ENCODE measurements at regions not wholly inside any gene's neighbourhood (a gene's known extent, or its start where the extent isn't known, plus 50 kb on each side); places are given as distances from the start of the nearest gene placed in this dataset.

DNA sequence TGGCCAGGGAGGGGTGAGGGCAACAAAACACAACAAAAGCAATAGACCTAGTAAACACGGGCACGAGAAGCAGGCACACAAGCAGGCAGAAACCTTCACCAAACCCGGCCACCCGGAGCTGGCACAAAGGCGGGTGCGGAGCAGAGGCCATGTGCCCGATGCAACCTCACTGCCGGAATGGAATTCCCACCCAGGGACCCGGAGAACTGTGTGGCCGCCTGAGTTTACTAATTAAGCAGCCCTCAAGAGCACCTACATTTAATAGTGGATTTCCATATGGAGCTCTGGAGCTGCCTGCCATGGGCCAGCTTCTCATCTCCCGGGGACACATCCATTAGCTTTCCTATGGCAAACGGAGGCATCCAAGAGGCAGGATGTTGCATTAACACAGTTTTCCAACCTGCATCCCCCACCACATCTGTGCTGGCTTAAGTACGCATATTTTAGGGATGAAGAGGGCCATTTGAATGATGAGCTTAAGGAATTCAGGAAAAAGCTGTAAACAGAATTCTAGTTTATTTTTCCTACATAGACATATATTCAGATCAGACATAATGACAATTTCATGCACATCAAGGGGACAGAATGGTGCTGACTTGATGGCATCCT lies 104.5 kb upstream of the SMIM21 start:
- H3K36me3 ChIP-seq (replicated peaks; ENCODE audit: insufficient read depth, low read length), result no peaks in the 10 kb centered on the region
- H3K4me1 ChIP-seq (ENCODE audit: low read length), result no peaks in the 10 kb centered on the region
- no peak for DNase-seq
- H3K79me2 ChIP-seq (ENCODE audit: low read length), result no peaks in the 10 kb centered on the region
- H3K4me3 ChIP-seq (ENCODE audit: low read length), result no peak overlapping the region
- no peaks in the 10 kb centered on the region for H3K27me3 ChIP-seq (replicated peaks; ENCODE audit: insufficient read depth, low read length)
- H2AFZ ChIP-seq (ENCODE audit: low read length), result no peak overlapping the region
- no peaks in the 10 kb centered on the region for H4K20me1 ChIP-seq (ENCODE audit: insufficient read depth, low read length)
- no peak for TF ChIP-seq CTCF (IDR thresholded peaks at IDR 0.05; ENCODE audit: low read length)
- no peak for TF ChIP-seq EZH2 (optimal IDR thresholded peaks at IDR 0.05; ENCODE audit: low read depth, low read length)
- no peak for TF ChIP-seq EZH2phosphoT487 (IDR thresholded peaks at IDR 0.05; ENCODE audit: low read length)
- H3K9ac ChIP-seq (ENCODE audit: low read length), result no peak overlapping the region
- H3F3A ChIP-seq (ENCODE audit: insufficient read depth, low read length), result no peaks in the 10 kb centered on the region
- no peaks in the 10 kb centered on the region for H3K9me3 ChIP-seq (replicated peaks; ENCODE audit: insufficient read depth, low read length)
- no peaks in the 10 kb centered on the region for H3K9me2 ChIP-seq (replicated peaks; ENCODE audit: insufficient read depth, low read length)
- no peak overlapping the region for H3K27ac ChIP-seq (ENCODE audit: low read length)
- no peak overlapping the region for H3K4me2 ChIP-seq (ENCODE audit: low read depth, low read length)

DNA sequence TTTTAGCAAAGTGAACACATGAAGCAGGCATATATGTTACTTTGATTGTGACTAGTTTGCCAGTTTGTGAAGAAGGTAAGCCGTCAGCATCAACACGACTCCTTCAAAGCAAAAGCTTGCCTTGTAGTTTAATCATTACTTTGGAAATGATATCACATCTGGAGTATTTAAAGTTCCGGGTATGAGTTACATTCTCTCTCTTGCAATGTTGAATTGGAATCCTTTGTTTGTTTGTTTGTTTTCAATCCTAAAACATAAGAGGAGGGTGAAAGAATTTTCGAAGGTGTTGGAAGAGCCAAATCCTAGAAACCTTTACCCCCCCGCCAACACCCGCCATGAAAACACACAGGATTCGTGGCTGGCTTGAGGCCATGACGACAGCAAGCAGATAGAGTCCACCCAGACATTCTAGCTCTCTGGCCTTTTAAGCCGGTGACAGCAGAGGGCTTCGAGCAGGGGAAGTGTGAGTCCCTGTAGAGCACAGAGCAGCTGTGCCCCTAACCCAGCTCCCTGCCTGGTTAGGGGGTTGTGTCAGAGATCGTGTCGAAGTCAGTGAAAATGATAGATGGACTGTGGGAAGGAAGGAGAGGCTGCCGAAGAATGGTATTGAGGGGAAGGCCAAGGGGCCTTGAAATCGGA lies 103.8 kb upstream of the SMIM21 start:
- no peaks in the 10 kb centered on the region for H3F3A ChIP-seq (ENCODE audit: insufficient read depth, low read length)
- H3K27ac ChIP-seq (ENCODE audit: low read length), result no peak overlapping the region
- H3K4me1 ChIP-seq (ENCODE audit: low read length), result no peaks in the 10 kb centered on the region
- no peaks in the 10 kb centered on the region for H3K36me3 ChIP-seq (replicated peaks; ENCODE audit: insufficient read depth, low read length)
- H3K27me3 ChIP-seq (replicated peaks; ENCODE audit: insufficient read depth, low read length), result no peaks in the 10 kb centered on the region
- H3K4me2 ChIP-seq (ENCODE audit: low read depth, low read length), result no peak overlapping the region
- H4K20me1 ChIP-seq (ENCODE audit: insufficient read depth, low read length), result no peaks in the 10 kb centered on the region
- no peaks in the 10 kb centered on the region for H3K9me2 ChIP-seq (replicated peaks; ENCODE audit: insufficient read depth, low read length)
- no peaks in the 10 kb centered on the region for H3K9me3 ChIP-seq (replicated peaks; ENCODE audit: insufficient read depth, low read length)
- H2AFZ ChIP-seq (ENCODE audit: low read length), result no peak overlapping the region
- TF ChIP-seq EZH2phosphoT487 (IDR thresholded peaks at IDR 0.05; ENCODE audit: low read length) (no peak), CTCF (IDR thresholded peaks at IDR 0.05; ENCODE audit: low read length) (no peak), EZH2 (optimal IDR thresholded peaks at IDR 0.05; ENCODE audit: low read depth, low read length) (no peak)
- no peak overlapping the region for H3K4me3 ChIP-seq (ENCODE audit: low read length)
- no peak for DNase-seq
- no peaks in the 10 kb centered on the region for H3K79me2 ChIP-seq (ENCODE audit: low read length)
- H3K9ac ChIP-seq (ENCODE audit: low read length), result no peak overlapping the region

DNA sequence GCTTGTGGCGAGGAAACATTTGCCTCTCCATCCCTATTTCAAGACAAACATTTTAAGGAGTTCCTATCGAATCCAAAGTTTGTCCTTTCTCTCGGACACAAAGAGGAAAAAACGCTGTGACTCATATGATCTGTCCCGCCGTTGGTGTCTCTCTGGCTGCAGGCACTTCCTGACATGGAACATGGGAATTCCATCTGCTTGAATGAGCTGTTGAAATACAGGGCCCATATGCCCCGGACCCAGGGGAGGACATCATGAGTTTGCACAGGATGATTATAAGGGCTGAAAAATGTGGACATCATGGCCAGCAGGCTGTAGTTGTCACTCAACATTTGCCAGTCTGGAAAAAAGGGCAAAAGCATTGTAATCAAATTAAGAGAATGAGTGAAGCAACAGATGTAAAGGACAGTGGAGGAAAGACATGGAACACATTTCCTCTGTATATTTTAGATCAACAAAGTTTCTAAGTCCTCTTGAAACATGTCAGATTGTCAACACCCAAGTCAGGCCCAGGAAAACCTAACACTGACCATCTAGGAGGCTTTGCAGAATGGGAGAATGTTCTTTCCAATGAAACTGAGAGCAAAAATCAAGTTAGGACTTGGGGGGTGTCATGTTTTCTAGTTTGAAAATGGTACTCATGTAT lies 103.2 kb upstream of the SMIM21 start:
- H3K9me2 ChIP-seq (replicated peaks; ENCODE audit: insufficient read depth, low read length), result no peaks in the 10 kb centered on the region
- no peaks in the 10 kb centered on the region for H3K9me3 ChIP-seq (replicated peaks; ENCODE audit: insufficient read depth, low read length)
- H3K4me1 ChIP-seq (ENCODE audit: low read length), result no peaks in the 10 kb centered on the region
- no peaks in the 10 kb centered on the region for H3K79me2 ChIP-seq (ENCODE audit: low read length)
- no peaks in the 10 kb centered on the region for H3K36me3 ChIP-seq (replicated peaks; ENCODE audit: insufficient read depth, low read length)
- DNase-seq, result no peak
- H3K27me3 ChIP-seq (replicated peaks; ENCODE audit: insufficient read depth, low read length), result no peaks in the 10 kb centered on the region
- H3K9ac ChIP-seq (ENCODE audit: low read length), result no peak overlapping the region
- H3K27ac ChIP-seq (ENCODE audit: low read length), result no peak overlapping the region
- H4K20me1 ChIP-seq (ENCODE audit: insufficient read depth, low read length), result no peaks in the 10 kb centered on the region
- H3K4me3 ChIP-seq (ENCODE audit: low read length), result no peak overlapping the region
- TF ChIP-seq CTCF (IDR thresholded peaks at IDR 0.05; ENCODE audit: low read length) (no peak), EZH2phosphoT487 (IDR thresholded peaks at IDR 0.05; ENCODE audit: low read length) (no peak), EZH2 (optimal IDR thresholded peaks at IDR 0.05; ENCODE audit: low read depth, low read length) (no peak)
- H2AFZ ChIP-seq (ENCODE audit: low read length), result no peak overlapping the region
- no peak overlapping the region for H3K4me2 ChIP-seq (ENCODE audit: low read depth, low read length)
- no peaks in the 10 kb centered on the region for H3F3A ChIP-seq (ENCODE audit: insufficient read depth, low read length)
